ENCODE measurements at regions not wholly inside any gene's neighbourhood (a gene's known extent, or its start where the extent isn't known, plus 50 kb on each side); places are given as distances from the start of the nearest gene placed in this dataset.

GRCh38 chr18:8458546-8459215 lies 150.6 kb upstream of the RAB12 start:
- no peak for DNase-seq (ENCODE audit: low spot score)

- no peak for DNase-seq (ENCODE audit: low spot score)
Observed at GRCh38 chr18:8460748-8461147, 148.5 kb upstream of the RAB12 start.

GRCh38 chr18:8461544-8461943 lies 147.7 kb upstream of the RAB12 start:
- DNase-seq (ENCODE audit: low spot score) = no peak

- DNase-seq (ENCODE audit: low spot score) = no peak
Observed at GRCh38 chr18:8462651-8463185, 146.5 kb upstream of the RAB12 start.

GRCh38 chr18:8463791-8464190 lies 145.4 kb upstream of the RAB12 start:
- no peak for DNase-seq (ENCODE audit: low spot score)

- DNase-seq (ENCODE audit: low spot score) = no peak
Observed at GRCh38 chr18:8468191-8468590, 141.0 kb upstream of the RAB12 start.

- DNase-seq (ENCODE audit: low spot score) = no peak
Observed at GRCh38 chr18:8468921-8469335, 140.3 kb upstream of the RAB12 start.

GRCh38 chr18:8469544-8470130 lies 139.6 kb upstream of the RAB12 start:
- no peak for DNase-seq (ENCODE audit: low spot score)

GRCh38 chr18:8471372-8471771 lies 137.9 kb upstream of the RAB12 start:
- DNase-seq (ENCODE audit: low spot score) = no peak

- no peak for DNase-seq (ENCODE audit: low spot score)
Observed at GRCh38 chr18:8474661-8475060, 134.6 kb upstream of the RAB12 start.

- DNase-seq (ENCODE audit: low spot score) = no peak
Observed at GRCh38 chr18:8477615-8478014, 131.6 kb upstream of the RAB12 start.

- peak; percentile 42 for DNase-seq (ENCODE audit: low spot score)
Observed at GRCh38 chr18:8478166-8478967, 130.9 kb upstream of the RAB12 start.

GRCh38 chr18:8478968-8479370 lies 130.3 kb upstream of the RAB12 start:
- DNase-seq (ENCODE audit: low spot score) = no peak

GRCh38 chr18:8479789-8480188 lies 129.4 kb upstream of the RAB12 start:
- DNase-seq (ENCODE audit: low spot score) = no peak

GRCh38 chr18:8480506-8481328 lies 128.5 kb upstream of the RAB12 start:
- DNase-seq (ENCODE audit: low spot score) = no peak

GRCh38 chr18:8484951-8485350 lies 124.3 kb upstream of the RAB12 start:
- DNase-seq (ENCODE audit: low spot score) = no peak

- no peak for DNase-seq (ENCODE audit: low spot score)
Observed at GRCh38 chr18:8489761-8490160, 119.5 kb upstream of the RAB12 start.

GRCh38 chr18:8491516-8491915 lies 117.7 kb upstream of the RAB12 start:
- DNase-seq (ENCODE audit: low spot score) = no peak

- no peak for DNase-seq (ENCODE audit: low spot score)
Observed at GRCh38 chr18:8493141-8493540, 116.1 kb upstream of the RAB12 start.

- no peak for DNase-seq (ENCODE audit: low spot score)
Observed at GRCh38 chr18:8496186-8496585, 113.1 kb upstream of the RAB12 start.

- DNase-seq (ENCODE audit: low spot score) = no peak
Observed at GRCh38 chr18:8498905-8499304, 110.3 kb upstream of the RAB12 start.

All from CD4-positive, alpha-beta T cell treated with Interleukin-15 for 4 hours (primary cell).